ENCODE measurements at regions not wholly inside any gene's neighbourhood (a gene's known extent, or its start where the extent isn't known, plus 50 kb on each side); places are given as distances from the start of the nearest gene placed in this dataset.

GRCh38 chr17:51496378-51496777 is 236.0 kb downstream of the UTP18 start:
- DNase-seq, result no peak

GRCh38 chr17:51499897-51500296 is 239.6 kb downstream of the UTP18 start:
- no peak for DNase-seq

- no peak for DNase-seq
These were observed 240.1 kb downstream of the UTP18 start for GRCh38 chr17:51500454-51500853.

GRCh38 chr17:51505450-51505849 is 245.1 kb downstream of the UTP18 start:
- no peak for DNase-seq

GRCh38 chr17:51507444-51507843 is 247.1 kb downstream of the UTP18 start:
- DNase-seq, result no peak

GRCh38 chr17:51508048-51508447 is 247.7 kb downstream of the UTP18 start:
- no peak for DNase-seq

GRCh38 chr17:51510940-51511339 is 250.6 kb downstream of the UTP18 start:
- no peak for DNase-seq

GRCh38 chr17:51512220-51512907 is 252.0 kb downstream of the UTP18 start:
- no peak for DNase-seq

GRCh38 chr17:51516924-51517323 is 256.6 kb downstream of the UTP18 start:
- DNase-seq, result no peak

GRCh38 chr17:51524524-51524923 is 264.2 kb downstream of the UTP18 start:
- DNase-seq, result no peak

GRCh38 chr17:51526507-51526906 is 266.2 kb downstream of the UTP18 start:
- no peak for DNase-seq

GRCh38 chr17:51527225-51527982 is 267.1 kb downstream of the UTP18 start:
- DNase-seq, result no peak

GRCh38 chr17:51528111-51528510 is 267.8 kb downstream of the UTP18 start:
- DNase-seq, result no peak

- no peak for DNase-seq
These were observed 272.9 kb downstream of the UTP18 start for GRCh38 chr17:51533219-51533618.

- DNase-seq, result no peak
These were observed 273.5 kb downstream of the UTP18 start for GRCh38 chr17:51533821-51534220.

GRCh38 chr17:51536627-51537026 is 276.3 kb downstream of the UTP18 start:
- no peak for DNase-seq

- DNase-seq, result no peak
These were observed 277.7 kb downstream of the UTP18 start for GRCh38 chr17:51537996-51538550.

GRCh38 chr17:51540151-51540550 is 279.8 kb downstream of the UTP18 start:
- DNase-seq, result no peak

- DNase-seq, result no peak
These were observed 280.9 kb downstream of the UTP18 start for GRCh38 chr17:51541215-51541614.

GRCh38 chr17:51546114-51546513 is 285.8 kb downstream of the UTP18 start:
- DNase-seq, result no peak

GRCh38 chr17:51548125-51548524 is 287.8 kb downstream of the UTP18 start:
- DNase-seq, result no peak

GRCh38 chr17:51555153-51555552 is 294.8 kb downstream of the UTP18 start:
- no peak for DNase-seq

GRCh38 chr17:51559778-51560177 is 299.4 kb downstream of the UTP18 start:
- DNase-seq, result no peak

- DNase-seq, result no peak
These were observed 300.1 kb downstream of the UTP18 start for GRCh38 chr17:51560398-51560797.
